ENCODE measurements at regions not wholly inside any gene's neighbourhood (a gene's known extent, or its start where the extent isn't known, plus 50 kb on each side); places are given as distances from the start of the nearest gene placed in this dataset.

- TF ChIP-seq ZBTB7A (IDR thresholded peaks at IDR 0.05; ENCODE audit: low read depth) = no peak
- no peak for TF ChIP-seq NFIC (IDR thresholded peaks at IDR 0.05)
- no peak for TF ChIP-seq CREB1 (IDR thresholded peaks at IDR 0.05; ENCODE audit: low read depth)
- TF ChIP-seq FOXM1 (IDR thresholded peaks at IDR 0.05; ENCODE audit: borderline replicate concordance, low read depth) = no peak
- no peak for TF ChIP-seq YY1 (IDR thresholded peaks at IDR 0.05; ENCODE audit: low read depth)
- TF ChIP-seq RAD21 (IDR thresholded peaks at IDR 0.05; ENCODE audit: low read depth) = no peak
- TF ChIP-seq TEAD4 (IDR thresholded peaks at IDR 0.05) = no peak
- TF ChIP-seq USF1 (IDR thresholded peaks at IDR 0.05) = no peak
- no peak for TF ChIP-seq EP300 (IDR thresholded peaks at IDR 0.05; ENCODE audit: borderline replicate concordance)
- TF ChIP-seq, protein P1, sequence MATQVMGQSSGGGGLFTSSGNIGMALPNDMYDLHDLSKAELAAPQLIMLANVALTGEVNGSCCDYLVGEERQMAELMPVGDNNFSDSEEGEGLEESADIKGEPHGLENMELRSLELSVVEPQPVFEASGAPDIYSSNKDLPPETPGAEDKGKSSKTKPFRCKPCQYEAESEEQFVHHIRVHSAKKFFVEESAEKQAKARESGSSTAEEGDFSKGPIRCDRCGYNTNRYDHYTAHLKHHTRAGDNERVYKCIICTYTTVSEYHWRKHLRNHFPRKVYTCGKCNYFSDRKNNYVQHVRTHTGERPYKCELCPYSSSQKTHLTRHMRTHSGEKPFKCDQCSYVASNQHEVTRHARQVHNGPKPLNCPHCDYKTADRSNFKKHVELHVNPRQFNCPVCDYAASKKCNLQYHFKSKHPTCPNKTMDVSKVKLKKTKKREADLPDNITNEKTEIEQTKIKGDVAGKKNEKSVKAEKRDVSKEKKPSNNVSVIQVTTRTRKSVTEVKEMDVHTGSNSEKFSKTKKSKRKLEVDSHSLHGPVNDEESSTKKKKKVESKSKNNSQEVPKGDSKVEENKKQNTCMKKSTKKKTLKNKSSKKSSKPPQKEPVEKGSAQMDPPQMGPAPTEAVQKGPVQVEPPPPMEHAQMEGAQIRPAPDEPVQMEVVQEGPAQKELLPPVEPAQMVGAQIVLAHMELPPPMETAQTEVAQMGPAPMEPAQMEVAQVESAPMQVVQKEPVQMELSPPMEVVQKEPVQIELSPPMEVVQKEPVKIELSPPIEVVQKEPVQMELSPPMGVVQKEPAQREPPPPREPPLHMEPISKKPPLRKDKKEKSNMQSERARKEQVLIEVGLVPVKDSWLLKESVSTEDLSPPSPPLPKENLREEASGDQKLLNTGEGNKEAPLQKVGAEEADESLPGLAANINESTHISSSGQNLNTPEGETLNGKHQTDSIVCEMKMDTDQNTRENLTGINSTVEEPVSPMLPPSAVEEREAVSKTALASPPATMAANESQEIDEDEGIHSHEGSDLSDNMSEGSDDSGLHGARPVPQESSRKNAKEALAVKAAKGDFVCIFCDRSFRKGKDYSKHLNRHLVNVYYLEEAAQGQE (IDR thresholded peaks at IDR 0.05; ENCODE audit: low read depth) = no peak
- TF ChIP-seq CEBPB (IDR thresholded peaks at IDR 0.05) = no peak
- no peak for TF ChIP-seq EGR1 (IDR thresholded peaks at IDR 0.05)
- TF ChIP-seq TAF1 (IDR thresholded peaks at IDR 0.05; ENCODE audit: low read depth) = no peak
- TF ChIP-seq, protein P2, sequence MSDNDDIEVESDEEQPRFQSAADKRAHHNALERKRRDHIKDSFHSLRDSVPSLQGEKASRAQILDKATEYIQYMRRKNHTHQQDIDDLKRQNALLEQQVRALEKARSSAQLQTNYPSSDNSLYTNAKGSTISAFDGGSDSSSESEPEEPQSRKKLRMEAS (IDR thresholded peaks at IDR 0.05) = no peak
- no peak for TF ChIP-seq TCF12 (IDR thresholded peaks at IDR 0.05; ENCODE audit: low read depth)
These were observed 740.7 kb downstream of the FAM133A start for GRCh38 chrX:94414746-94415145.

DNA sequence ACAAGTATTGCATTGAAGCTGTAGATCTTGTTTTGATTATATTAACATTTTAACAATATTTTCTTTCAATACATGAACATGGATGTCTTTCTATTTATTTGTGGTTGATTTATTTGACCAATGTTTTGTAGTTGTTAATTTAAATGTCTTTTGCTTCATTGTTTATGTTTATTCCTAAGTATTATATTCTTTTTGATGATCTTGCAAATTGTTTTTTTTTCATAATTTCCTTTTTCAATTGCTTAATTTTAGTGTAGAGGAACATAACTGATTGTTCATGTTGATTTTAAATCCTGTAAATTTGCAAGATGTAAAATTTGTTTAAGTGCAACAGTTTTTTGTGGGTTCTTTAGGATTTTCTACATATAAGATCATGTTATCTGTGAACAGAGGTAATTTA, 744.1 kb downstream of the FAM133A start:
- TF ChIP-seq CEBPB (IDR thresholded peaks at IDR 0.05) = no peak
- TF ChIP-seq NFIC (IDR thresholded peaks at IDR 0.05) = no peak
- no peak for TF ChIP-seq FOXM1 (IDR thresholded peaks at IDR 0.05; ENCODE audit: borderline replicate concordance, low read depth)
- TF ChIP-seq EP300 (IDR thresholded peaks at IDR 0.05; ENCODE audit: borderline replicate concordance) = no peak
- no peak for TF ChIP-seq RAD21 (IDR thresholded peaks at IDR 0.05; ENCODE audit: low read depth)

DNA sequence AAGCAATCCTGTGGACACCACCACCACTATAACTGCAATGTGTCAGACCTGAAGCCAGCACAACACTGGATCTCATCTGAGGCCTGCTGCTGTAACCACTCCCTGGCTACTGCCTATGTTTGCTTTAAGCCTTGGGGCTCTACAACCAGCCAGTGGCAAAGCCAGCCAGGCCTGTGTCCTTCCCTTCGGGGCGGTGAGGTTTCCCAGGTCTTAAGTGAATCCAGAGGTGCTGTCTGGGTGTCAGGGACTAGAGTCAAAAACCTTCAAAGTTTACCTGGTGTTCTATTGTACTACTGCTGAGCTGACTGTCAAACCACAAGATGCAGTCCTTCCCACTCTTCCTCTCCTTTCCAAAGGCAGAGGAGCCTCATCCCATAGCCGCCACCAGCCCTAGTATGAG, 750.5 kb downstream of the FAM133A start:
- TF ChIP-seq FOXM1 (IDR thresholded peaks at IDR 0.05; ENCODE audit: borderline replicate concordance, low read depth) = no peak
- TF ChIP-seq CEBPB (IDR thresholded peaks at IDR 0.05) = no peak
- no peak for TF ChIP-seq USF1 (IDR thresholded peaks at IDR 0.05)
- no peak for TF ChIP-seq RAD21 (IDR thresholded peaks at IDR 0.05; ENCODE audit: low read depth)
- no peak for TF ChIP-seq CREB1 (IDR thresholded peaks at IDR 0.05; ENCODE audit: low read depth)
- TF ChIP-seq EGR1 (IDR thresholded peaks at IDR 0.05) = no peak
- no peak for TF ChIP-seq ZBTB7A (IDR thresholded peaks at IDR 0.05; ENCODE audit: low read depth)
- TF ChIP-seq, protein P1 (IDR thresholded peaks at IDR 0.05; ENCODE audit: low read depth) = no peak
- TF ChIP-seq, protein P2 (IDR thresholded peaks at IDR 0.05) = no peak
- no peak for TF ChIP-seq EP300 (IDR thresholded peaks at IDR 0.05; ENCODE audit: borderline replicate concordance)
- no peak for TF ChIP-seq TEAD4 (IDR thresholded peaks at IDR 0.05)
- no peak for TF ChIP-seq NFIC (IDR thresholded peaks at IDR 0.05)
- TF ChIP-seq TCF12 (IDR thresholded peaks at IDR 0.05; ENCODE audit: low read depth) = no peak
- TF ChIP-seq TAF1 (IDR thresholded peaks at IDR 0.05; ENCODE audit: low read depth) = no peak
- no peak for TF ChIP-seq YY1 (IDR thresholded peaks at IDR 0.05; ENCODE audit: low read depth)

DNA sequence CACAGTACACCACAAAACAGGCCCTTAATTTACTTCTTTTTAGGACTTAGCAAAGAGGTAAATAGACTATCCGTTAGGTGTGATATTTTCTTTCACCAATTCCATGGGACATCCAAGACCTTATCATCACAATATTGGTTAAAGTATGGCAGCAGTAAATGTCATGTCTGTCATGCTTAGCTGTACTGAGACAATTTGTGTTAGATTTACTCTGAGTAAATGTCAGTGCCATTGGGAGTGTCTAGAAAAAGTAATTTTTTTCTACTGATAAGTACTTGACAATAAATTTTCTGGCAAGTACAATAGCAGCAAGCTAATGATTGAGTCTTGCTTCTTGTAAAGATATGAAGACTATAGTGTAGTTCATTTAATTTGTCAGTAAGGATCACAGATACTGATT, 756.1 kb downstream of the FAM133A start:
- no peak for TF ChIP-seq USF1 (IDR thresholded peaks at IDR 0.05)
- no peak for TF ChIP-seq RAD21 (IDR thresholded peaks at IDR 0.05; ENCODE audit: low read depth)
- TF ChIP-seq, protein P1 (IDR thresholded peaks at IDR 0.05; ENCODE audit: low read depth) = no peak
- TF ChIP-seq FOXM1 (IDR thresholded peaks at IDR 0.05; ENCODE audit: borderline replicate concordance, low read depth) = no peak
- no peak for TF ChIP-seq TEAD4 (IDR thresholded peaks at IDR 0.05)
- TF ChIP-seq EGR1 (IDR thresholded peaks at IDR 0.05) = no peak
- no peak for TF ChIP-seq TCF12 (IDR thresholded peaks at IDR 0.05; ENCODE audit: low read depth)
- TF ChIP-seq, protein P2 (IDR thresholded peaks at IDR 0.05) = no peak
- no peak for TF ChIP-seq EP300 (IDR thresholded peaks at IDR 0.05; ENCODE audit: borderline replicate concordance)
- TF ChIP-seq CEBPB (IDR thresholded peaks at IDR 0.05) = no peak
- no peak for TF ChIP-seq CREB1 (IDR thresholded peaks at IDR 0.05; ENCODE audit: low read depth)
- TF ChIP-seq YY1 (IDR thresholded peaks at IDR 0.05; ENCODE audit: low read depth) = no peak
- TF ChIP-seq ZBTB7A (IDR thresholded peaks at IDR 0.05; ENCODE audit: low read depth) = no peak
- no peak for TF ChIP-seq TAF1 (IDR thresholded peaks at IDR 0.05; ENCODE audit: low read depth)
- TF ChIP-seq NFIC (IDR thresholded peaks at IDR 0.05) = no peak
